ENCODE measurements at regions not wholly inside any gene's neighbourhood (a gene's known extent, or its start where the extent isn't known, plus 50 kb on each side); places are given as distances from the start of the nearest gene placed in this dataset.

DNA sequence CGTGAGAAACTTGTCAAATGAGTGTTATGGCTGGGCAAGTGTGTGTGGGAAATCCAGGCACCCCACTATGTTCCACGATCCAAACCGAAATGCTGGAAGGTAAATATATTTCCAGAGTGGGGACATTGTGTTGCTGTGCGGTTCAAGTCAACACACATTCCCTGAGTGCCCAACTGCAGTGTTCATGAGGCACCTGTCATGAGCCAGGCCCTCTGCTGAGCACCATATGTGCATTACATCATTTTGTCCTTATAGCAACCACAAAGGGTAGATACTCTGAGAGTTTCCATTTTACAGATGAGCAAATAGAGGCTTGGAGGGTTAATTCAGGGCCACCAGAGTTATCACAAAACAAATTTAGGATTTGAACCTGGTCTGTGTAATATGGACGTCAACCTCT lies 59.9 kb upstream of the SOD1 start:
- DNase-seq = no peak
- intact Hi-C loops (cut with micrococcal nuclease) = no loop called here
- Histone ChIP-seq H3K4me3 (replicated peaks in 1 of 3; ENCODE audit: low read depth in 2 of 3, low read length in 3 of 3) (no peak overlapping the region), H3K36me3 (replicated peaks in 1 of 2; ENCODE audit: control insufficient read depth in 1 of 2, insufficient read depth in 2 of 2, low read length in 2 of 2) (no peaks in the 10 kb centered on the region), H3K4me2 (replicated peaks; ENCODE audit: extremely low read depth, low read length, poor library complexity, severe bottlenecking) (no peak overlapping the region), H3K27me3 (ENCODE audit: control insufficient read depth in 2 of 2, insufficient read depth in 2 of 2, low read length in 2 of 2) (no peaks in the 10 kb centered on the region), H3K9me3 (replicated peaks in 1 of 2; ENCODE audit: control insufficient read depth in 1 of 2, insufficient read depth in 1 of 2, low read length in 2 of 2) (no peaks in the 10 kb centered on the region), H3K27ac (ENCODE audit: low read depth in 1 of 2, low read length in 2 of 2) (no peak overlapping the region), H3K9ac (ENCODE audit: insufficient read depth, low read length, poor library complexity, severe bottlenecking) (no peak overlapping the region), H2AFZ (ENCODE audit: insufficient read depth, low read depth, low read length, poor library complexity, severe bottlenecking) (no peak overlapping the region), H3K4me1 (ENCODE audit: control insufficient read depth in 1 of 2, insufficient read depth in 2 of 2, low read length in 2 of 2) (no peaks in the 10 kb centered on the region), H4K20me1 (ENCODE audit: insufficient read depth, low read length) (no peaks in the 10 kb centered on the region), H3K79me2 (ENCODE audit: insufficient read depth, low read length) (no peaks in the 10 kb centered on the region)
- TF ChIP-seq, protein P1, sequence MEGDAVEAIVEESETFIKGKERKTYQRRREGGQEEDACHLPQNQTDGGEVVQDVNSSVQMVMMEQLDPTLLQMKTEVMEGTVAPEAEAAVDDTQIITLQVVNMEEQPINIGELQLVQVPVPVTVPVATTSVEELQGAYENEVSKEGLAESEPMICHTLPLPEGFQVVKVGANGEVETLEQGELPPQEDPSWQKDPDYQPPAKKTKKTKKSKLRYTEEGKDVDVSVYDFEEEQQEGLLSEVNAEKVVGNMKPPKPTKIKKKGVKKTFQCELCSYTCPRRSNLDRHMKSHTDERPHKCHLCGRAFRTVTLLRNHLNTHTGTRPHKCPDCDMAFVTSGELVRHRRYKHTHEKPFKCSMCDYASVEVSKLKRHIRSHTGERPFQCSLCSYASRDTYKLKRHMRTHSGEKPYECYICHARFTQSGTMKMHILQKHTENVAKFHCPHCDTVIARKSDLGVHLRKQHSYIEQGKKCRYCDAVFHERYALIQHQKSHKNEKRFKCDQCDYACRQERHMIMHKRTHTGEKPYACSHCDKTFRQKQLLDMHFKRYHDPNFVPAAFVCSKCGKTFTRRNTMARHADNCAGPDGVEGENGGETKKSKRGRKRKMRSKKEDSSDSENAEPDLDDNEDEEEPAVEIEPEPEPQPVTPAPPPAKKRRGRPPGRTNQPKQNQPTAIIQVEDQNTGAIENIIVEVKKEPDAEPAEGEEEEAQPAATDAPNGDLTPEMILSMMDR (IDR thresholded peaks at IDR 0.05) = no peak
- Mint-ChIP-seq H3K4me1 (peaks cover 2% of the 10 kb centered on the region), H3K36me3 (no peaks in the 10 kb centered on the region), H3K27me3 (ENCODE audit: low read depth in 3 of 3) (peaks cover 0 to 5% (median 3%) of the 10 kb centered on the region in 3 donors), H3K27ac (no peak overlapping the region), H3K4me3 (no peak overlapping the region), H3K9me3 (peaks cover 0 to 5% (median 2%) of the 10 kb centered on the region in 7 donors)
- 100% methylated on average over 1 of the region's 5 CpGs for WGBS (ENCODE audit: insufficient coverage)

DNA sequence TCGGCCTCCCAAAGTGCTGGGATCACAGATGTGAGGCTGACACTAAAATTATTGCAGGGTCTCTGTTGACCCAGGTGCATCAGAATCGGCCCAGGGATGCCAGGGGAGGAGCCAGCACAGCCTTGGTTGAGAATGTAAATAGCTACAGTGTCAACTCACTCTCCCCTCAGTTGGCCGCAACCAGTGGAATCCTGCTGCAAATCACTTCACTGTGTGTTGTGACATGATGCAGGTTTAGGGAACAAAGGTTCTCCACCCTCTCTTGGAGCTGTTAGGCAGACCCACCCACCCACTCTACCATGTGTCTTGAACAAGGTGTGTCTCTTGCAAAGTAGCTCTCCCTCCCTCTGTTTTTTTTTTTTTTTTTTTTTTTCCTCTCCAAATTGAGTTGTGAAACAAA lies 60.5 kb upstream of the SOD1 start:
- Histone ChIP-seq H3K79me2 (ENCODE audit: insufficient read depth, low read length) (no peaks in the 10 kb centered on the region), H3K4me3 (replicated peaks in 1 of 3; ENCODE audit: low read depth in 2 of 3, low read length in 3 of 3) (no peak overlapping the region), H3K27ac (ENCODE audit: low read depth in 1 of 2, low read length in 2 of 2) (no peak overlapping the region), H2AFZ (ENCODE audit: insufficient read depth, low read depth, low read length, poor library complexity, severe bottlenecking) (no peak overlapping the region), H3K9me3 (replicated peaks in 1 of 2; ENCODE audit: control insufficient read depth in 1 of 2, insufficient read depth in 1 of 2, low read length in 2 of 2) (no peaks in the 10 kb centered on the region), H4K20me1 (ENCODE audit: insufficient read depth, low read length) (no peaks in the 10 kb centered on the region), H3K4me2 (replicated peaks; ENCODE audit: extremely low read depth, low read length, poor library complexity, severe bottlenecking) (no peak overlapping the region), H3K36me3 (replicated peaks in 1 of 2; ENCODE audit: control insufficient read depth in 1 of 2, insufficient read depth in 2 of 2, low read length in 2 of 2) (no peaks in the 10 kb centered on the region), H3K27me3 (ENCODE audit: control insufficient read depth in 2 of 2, insufficient read depth in 2 of 2, low read length in 2 of 2) (no peaks in the 10 kb centered on the region), H3K4me1 (ENCODE audit: control insufficient read depth in 1 of 2, insufficient read depth in 2 of 2, low read length in 2 of 2) (no peaks in the 10 kb centered on the region), H3K9ac (ENCODE audit: insufficient read depth, low read length, poor library complexity, severe bottlenecking) (no peak overlapping the region)
- 100% methylated on average over 1 of the region's 3 CpGs for WGBS (ENCODE audit: insufficient coverage)
- Mint-ChIP-seq H3K27me3 (ENCODE audit: low read depth in 3 of 3) (peaks cover 0 to 5% (median 3%) of the 10 kb centered on the region in 3 donors), H3K4me3 (no peak overlapping the region), H3K9me3 (peaks cover 0 to 5% (median 2%) of the 10 kb centered on the region in 7 donors), H3K36me3 (no peaks in the 10 kb centered on the region), H3K27ac (peak overlapping the region in 1 of 7 donors; percentile 45), H3K4me1 (no peaks in the 10 kb centered on the region)
- intact Hi-C loops (cut with micrococcal nuclease) = no loop called here
- no peak for DNase-seq
- TF ChIP-seq, protein P1 (IDR thresholded peaks at IDR 0.05) = no peak

Data from CD14-positive monocyte (primary cell).